Right kidney (tissue), 1 donor: ENCODE measurements at regions not wholly inside any gene's neighbourhood (a gene's known extent, or its start where the extent isn't known, plus 50 kb on each side); places are given as distances from the start of the nearest gene placed in this dataset.

Source experiments
- DNase-seq: peaks from one replicate; pipeline ENCODE4 v3.0.0-alpha.2; 2016

DNA sequence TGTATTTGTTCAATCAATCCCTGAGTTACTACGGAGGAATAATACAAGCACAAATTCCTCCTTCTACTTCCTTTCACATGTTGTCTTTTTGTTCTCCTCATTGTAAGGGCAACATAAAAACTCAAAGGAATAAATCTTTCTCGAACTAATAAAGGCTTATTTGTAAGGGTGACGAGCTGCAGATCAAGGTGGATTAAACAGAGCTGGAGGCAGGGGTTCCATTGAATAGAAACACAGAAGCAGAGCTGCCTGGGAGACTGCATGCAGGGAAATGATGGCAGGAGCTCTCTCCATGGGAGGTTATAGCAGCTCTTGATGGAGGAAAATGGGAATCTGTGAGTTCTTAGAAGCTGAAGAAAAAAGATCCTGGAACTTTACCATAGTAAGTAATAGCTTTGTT is 160.2 kb downstream of the CYYR1 start:
- DNase-seq, result no peak

- no peak for DNase-seq
Observed at GRCh38 chr21:26409735-26410134, 163.4 kb downstream of the CYYR1 start.

DNA sequence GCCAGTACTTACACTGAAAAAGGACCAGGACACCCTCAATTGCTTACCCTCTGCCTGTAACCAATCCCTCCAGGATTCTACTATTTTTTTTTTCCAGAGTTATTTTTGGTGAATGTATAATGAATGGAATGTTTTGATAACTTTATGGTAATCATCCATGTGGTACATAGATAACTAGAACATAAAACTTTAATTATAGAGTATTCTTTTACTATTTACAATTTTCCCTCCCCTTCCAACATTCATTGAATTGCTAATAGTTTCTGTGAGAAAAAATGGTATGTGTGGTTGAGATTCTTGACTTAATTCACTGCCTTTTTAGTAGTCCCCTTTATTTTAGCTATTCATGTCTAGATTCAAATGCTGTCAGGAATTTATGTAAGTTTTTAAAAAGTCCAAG is 164.6 kb downstream of the CYYR1 start:
- DNase-seq, result no peak

DNA sequence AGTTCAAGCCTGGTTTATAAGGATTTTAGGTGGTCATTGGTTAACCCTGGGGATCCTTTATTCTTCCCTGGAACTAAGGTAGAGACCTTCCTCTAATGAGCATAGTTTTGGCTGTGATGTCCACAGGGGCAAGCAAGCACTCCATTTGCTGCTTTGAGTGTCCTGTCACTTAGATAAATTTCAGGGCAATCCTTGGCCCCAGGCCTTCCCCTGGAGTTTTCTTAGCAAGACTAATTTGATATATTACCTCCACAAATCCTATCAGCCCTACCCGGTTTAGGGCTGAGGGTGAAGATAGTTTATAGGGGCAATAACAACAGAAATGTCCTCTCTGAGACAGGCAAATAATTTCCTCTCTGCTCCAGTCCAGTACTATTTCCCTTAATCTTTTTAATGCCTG is 166.6 kb downstream of the CYYR1 start:
- DNase-seq, result no peak

GRCh38 chr21:26405735-26406361 is 167.2 kb downstream of the CYYR1 start:
- DNase-seq, result no peak

DNA sequence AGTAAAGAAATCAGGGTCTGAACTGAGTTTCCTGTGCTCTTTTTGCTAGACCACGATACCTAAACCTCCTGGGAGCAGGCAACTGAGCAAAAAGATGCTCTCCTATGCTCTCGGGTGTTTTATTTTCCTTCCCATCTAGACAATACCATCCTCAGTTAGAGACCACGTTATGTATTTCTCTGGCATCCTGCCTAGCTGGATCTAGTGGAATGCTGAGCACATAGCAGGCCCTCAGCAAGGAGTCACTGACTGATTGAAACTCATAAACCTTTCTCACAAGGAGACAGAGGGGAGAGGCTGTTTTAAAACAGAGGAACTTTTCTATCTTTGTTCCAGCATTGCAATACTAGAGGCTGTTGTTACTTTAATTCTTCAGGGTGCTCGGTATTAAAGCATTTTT is 168.0 kb downstream of the CYYR1 start:
- DNase-seq, result no peak

- no peak for DNase-seq
Observed at GRCh38 chr21:26404288-26404687, 168.8 kb downstream of the CYYR1 start.

DNA sequence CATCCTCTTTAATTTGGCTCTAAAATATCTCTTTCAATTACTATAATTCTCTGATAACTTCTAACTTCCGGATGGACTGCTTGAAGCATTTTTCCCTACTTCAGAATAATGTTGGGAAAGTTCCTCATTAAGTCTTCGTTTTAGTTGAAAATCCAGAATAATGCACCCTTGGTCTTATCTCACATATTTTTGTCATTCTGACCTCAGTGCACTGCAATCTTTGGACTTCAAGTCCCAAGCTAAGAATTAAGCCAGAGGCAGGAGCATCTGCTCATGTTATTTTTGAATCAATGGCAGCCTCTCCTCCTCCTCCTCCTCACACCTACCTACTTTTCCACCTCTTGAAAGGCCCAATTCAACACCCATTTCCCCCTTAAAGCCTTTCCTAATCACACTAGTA is 169.8 kb downstream of the CYYR1 start:
- no peak for DNase-seq

GRCh38 chr21:26397545-26397944 is 175.5 kb downstream of the CYYR1 start:
- DNase-seq, result no peak

DNA sequence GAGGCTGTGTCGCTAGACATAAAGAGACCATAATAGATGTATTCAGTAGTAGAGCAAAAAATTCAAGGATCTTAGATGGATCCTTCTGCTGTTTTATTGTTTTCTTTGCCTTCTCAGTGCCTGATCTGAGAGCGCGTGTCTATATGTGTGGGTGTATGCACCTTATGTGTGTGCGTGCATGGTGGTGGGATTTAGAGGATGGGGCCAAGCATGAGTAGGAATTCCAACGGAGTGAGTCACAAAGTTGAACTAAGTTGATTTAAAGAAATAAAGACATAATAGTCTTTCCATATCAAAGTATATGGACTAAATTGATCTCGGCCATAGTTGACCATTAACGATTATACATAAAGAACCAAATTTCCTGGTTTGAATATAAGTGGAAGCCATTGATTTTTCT is 178.7 kb downstream of the CYYR1 start:
- DNase-seq, result no peak

DNA sequence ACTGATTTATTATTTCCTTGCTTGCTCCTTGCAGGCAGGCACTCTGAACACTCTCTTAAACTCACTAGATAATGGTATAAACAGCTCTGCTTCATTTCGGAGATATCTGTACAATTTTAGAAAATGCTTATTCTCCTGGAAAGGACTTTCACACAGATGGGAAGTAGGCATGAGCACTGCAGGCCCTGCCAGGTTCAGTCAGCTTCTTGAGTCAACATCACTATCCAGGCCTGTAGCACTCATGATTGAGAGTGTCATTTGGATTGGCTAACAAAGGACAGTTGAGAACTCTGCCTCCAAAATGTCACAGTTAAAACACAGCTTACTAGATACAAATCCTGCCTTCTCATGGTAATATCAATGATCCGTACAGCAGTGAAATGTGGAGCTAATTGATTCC is 181.9 kb downstream of the CYYR1 start:
- DNase-seq, result no peak

- no peak for DNase-seq
Observed at GRCh38 chr21:26389971-26390641, 183.0 kb downstream of the CYYR1 start.

DNA sequence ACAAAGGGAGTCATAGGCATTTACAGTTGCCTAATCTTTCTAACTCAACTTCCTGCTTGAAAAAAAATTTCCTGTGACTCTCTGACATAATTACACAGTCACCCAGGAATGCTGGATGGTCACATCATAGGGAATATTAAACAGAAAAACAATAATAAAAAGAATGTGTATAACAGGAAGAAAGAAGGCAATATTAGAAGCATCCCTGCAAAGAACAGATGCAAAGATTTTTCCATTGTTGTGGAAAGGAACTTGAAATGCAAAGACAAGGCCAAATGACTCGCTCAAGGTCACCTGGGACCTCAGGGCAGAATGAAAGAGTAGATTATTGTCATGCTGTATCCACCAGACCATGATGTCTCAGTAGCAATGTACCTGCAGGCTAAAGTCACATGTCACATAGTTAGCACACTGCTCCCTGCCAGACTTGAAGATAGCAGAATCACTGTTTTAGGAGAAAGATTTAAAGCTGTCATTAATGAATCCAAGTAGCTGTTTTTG is 184.3 kb downstream of the CYYR1 start:
- DNase-seq, result no peak

DNA sequence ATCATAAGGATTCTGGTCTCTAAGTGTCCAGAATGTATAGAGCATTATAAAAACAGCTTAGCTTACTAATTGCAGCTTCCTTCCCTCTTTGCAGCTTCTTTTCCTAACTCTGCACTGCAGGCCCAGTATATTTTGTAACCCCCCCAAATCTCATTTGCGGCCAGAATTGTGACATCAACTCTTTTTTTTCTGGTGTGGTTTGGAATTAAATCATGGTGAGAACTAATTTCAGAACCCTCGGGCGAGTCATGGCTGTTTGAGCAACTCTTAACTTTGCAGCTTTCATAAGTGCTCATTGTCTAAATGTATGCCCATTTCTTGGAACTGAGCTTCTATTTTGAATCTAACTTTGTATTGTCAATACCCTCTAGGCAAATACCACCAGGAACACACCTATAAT is 187.4 kb downstream of the CYYR1 start:
- DNase-seq, result no peak

- no peak for DNase-seq
Observed at GRCh38 chr21:26379561-26379960, 193.5 kb downstream of the CYYR1 start.

GRCh38 chr21:26377111-26377694 is 195.9 kb downstream of the CYYR1 start:
- no peak for DNase-seq

DNA sequence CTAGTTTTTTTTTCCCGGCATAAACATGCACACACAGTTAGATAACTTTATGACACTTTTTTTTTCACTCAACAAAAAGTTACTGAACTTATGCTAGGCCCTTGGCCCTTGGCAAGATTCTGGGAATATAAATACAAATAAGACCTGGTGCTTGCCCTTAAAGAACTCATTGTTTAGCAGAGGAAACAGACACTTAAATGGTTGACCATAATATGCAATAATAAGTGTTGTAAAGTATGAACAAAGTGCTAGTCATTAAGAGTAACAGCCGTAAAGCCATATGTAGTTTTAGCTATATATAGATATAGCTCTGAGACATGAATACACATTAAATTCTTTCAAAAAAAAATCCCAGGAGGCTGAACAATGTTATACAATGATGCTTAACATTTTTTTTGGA is 198.3 kb downstream of the CYYR1 start:
- DNase-seq, result no peak

DNA sequence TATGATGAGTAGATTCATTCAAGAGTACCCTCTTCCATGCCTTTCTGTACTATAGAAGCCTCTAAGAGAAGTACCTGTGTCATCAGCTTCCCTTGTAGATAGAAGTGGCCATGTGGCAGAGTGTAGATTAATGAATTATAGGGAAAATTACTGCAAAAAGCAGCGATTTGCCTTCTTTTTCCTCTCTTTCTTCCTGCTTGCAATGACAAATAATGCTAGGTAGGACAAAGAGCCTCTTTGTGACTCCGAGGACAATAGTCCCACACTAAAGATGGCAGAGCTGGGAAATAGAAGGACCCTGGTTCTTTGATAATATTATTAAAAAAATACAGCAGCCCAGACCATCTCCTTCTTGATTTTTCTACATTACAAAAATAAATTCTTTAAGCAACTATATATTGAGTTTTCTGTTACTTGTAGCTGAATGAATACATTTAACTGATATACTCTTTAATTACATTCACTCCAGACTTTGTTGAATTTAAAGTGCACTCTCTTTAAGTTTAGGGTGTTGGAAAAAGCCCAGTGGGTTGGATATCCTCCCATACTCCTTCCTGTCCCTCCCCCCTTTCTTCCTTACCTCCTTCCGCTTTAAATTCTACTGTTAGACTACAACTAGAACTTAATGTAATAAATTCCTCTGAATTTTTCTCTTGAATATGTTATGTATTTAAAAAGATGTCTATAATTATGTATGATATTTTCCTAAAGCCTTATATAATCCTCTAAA is 198.2 kb upstream of the APP start:
- DNase-seq, result no peak

GRCh38 chr21:26366781-26367180 is 196.2 kb upstream of the APP start:
- DNase-seq, result no peak

- DNase-seq, result no peak
Observed at GRCh38 chr21:26365849-26366248, 195.3 kb upstream of the APP start.

DNA sequence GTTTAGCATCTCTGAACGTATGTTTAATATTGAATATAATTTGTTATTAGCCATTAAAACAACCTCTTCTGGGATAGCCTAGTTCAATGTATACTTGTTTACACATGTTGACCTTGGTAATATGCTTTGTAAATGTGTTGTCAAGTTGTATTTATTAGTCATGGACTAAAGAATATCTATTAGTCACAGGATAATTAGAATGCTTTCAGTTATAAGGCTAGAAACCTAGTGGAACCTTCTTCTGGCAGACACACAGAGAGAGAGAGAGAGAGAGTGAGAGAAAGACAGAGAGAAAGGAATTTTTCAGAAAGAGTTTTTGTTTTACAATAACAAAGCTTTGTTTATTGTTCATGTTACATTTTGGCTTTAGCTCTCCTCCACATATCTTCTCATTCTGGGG is 181.1 kb upstream of the APP start:
- no peak for DNase-seq

- DNase-seq, result no peak
Observed at GRCh38 chr21:26332867-26333266, 162.3 kb upstream of the APP start.
